Neuronal stem cell (in vitro differentiated cells): ENCODE measurements at regions not wholly inside any gene's neighbourhood (a gene's known extent, or its start where the extent isn't known, plus 50 kb on each side); places are given as distances from the start of the nearest gene placed in this dataset.

Experiments
- DNase-seq: peaks from one replicate; pipeline ENCODE4 v3.0.0-alpha.2; 2013; ENCODE audit warnings: low spot score
- H2AFZ ChIP-seq: one replicate; pipeline ENCODE4 v1.6.1; 2013; ENCODE audit warnings: mild to moderate bottlenecking, low read length, inconsistent platforms
- H2AK5ac ChIP-seq: 2 replicates; pipeline ENCODE4 v1.6.1; 2013; ENCODE audit warnings: low read depth, mild to moderate bottlenecking, inconsistent platforms, low read length, moderate library complexity, mixed read lengths
- H2BK120ac ChIP-seq: 2 replicates; pipeline ENCODE4 v1.6.1; 2013; ENCODE audit warnings: low read depth, mild to moderate bottlenecking, inconsistent platforms, low read length, moderate library complexity, mixed read lengths
- H2BK12ac ChIP-seq: one replicate; pipeline ENCODE4 v1.6.1; 2013; ENCODE audit warnings: low read length, inconsistent platforms
- H2BK15ac ChIP-seq: 2 replicates; pipeline ENCODE4 v1.6.1; 2013; ENCODE audit warnings: mild to moderate bottlenecking, low read length, inconsistent platforms, mixed read lengths
- H2BK5ac ChIP-seq: one replicate; pipeline ENCODE4 v1.6.1; 2013; ENCODE audit warnings: inconsistent platforms, mild to moderate bottlenecking, low read length, moderate library complexity
- H3K14ac ChIP-seq: one replicate; pipeline ENCODE4 v1.6.1; 2013; ENCODE audit warnings: low read length, inconsistent platforms
- H3K18ac ChIP-seq: 2 replicates; pipeline ENCODE4 v1.6.1; 2013; ENCODE audit warnings: low read length, inconsistent platforms
- H3K23ac ChIP-seq: 2 replicates; pipeline ENCODE4 v1.6.1; 2013; ENCODE audit warnings: low read depth, mild to moderate bottlenecking, mixed read lengths, low read length, inconsistent platforms; ENCODE audit not compliant: poor library complexity
- H3K27ac ChIP-seq: replicated peaks from 3 replicates; pipeline ENCODE4 v1.5.1; 2013; ENCODE audit warnings: low read length, inconsistent platforms
- H3K27me3 ChIP-seq, 3 experiments: 2 replicates each; pipeline ENCODE4 v1.6.1; 2013; ENCODE audit warnings: low read length in 3 of 3, mild to moderate bottlenecking in 2 of 3, inconsistent platforms in 1 of 3, low read depth in 1 of 3, mixed read lengths in 1 of 3, moderate library complexity in 1 of 3; ENCODE audit not compliant: control insufficient read depth in 3 of 3, insufficient read depth in 3 of 3
- H3K36me3 ChIP-seq, 2 donors: replicated peaks in 1 of 2; 2 replicates each; pipeline ENCODE4 v1.6.1; 2013; ENCODE audit warnings: low read length in 2 of 2; ENCODE audit not compliant: control insufficient read depth in 2 of 2, insufficient read depth in 2 of 2
- H3K4ac ChIP-seq: 2 replicates; pipeline ENCODE4 v1.6.1; 2013; ENCODE audit warnings: inconsistent platforms, mild to moderate bottlenecking, low read length, moderate library complexity
- H3K4me1 ChIP-seq, 2 donors: 1 replicate in 1 of 2; 2 replicates in 1 of 2; pipeline ENCODE4 v1.6.1; 2013; ENCODE audit warnings: low read length in 2 of 2, low read depth in 1 of 2; ENCODE audit not compliant: control insufficient read depth in 2 of 2, insufficient read depth in 1 of 2
- H3K4me2 ChIP-seq: one replicate; pipeline ENCODE4 v1.6.1; 2013; ENCODE audit warnings: mild to moderate bottlenecking, low read length, inconsistent platforms; ENCODE audit not compliant: insufficient read depth, poor library complexity, severe bottlenecking
- H3K4me3 ChIP-seq, 2 donors: 2 replicates each; pipeline ENCODE4 v1.5.1; 2013; ENCODE audit warnings: low read length in 2 of 2, mild to moderate bottlenecking in 2 of 2, inconsistent platforms in 1 of 2, moderate library complexity in 1 of 2
- H3K79me1 ChIP-seq: one replicate; pipeline ENCODE4 v1.6.1; 2013; ENCODE audit warnings: low read depth, mild to moderate bottlenecking, inconsistent platforms, low read length, moderate library complexity
- H3K9ac ChIP-seq: one replicate; pipeline ENCODE4 v1.6.1; 2013; ENCODE audit warnings: mild to moderate bottlenecking, low read depth, low read length, inconsistent platforms; ENCODE audit not compliant: poor library complexity
- H3K9me3 ChIP-seq, 2 donors: replicated peaks in 1 of 2; 2 replicates each; pipeline versions ENCODE3 to v1.6.1; 2013; ENCODE audit warnings: low read length in 2 of 2, mild to moderate bottlenecking in 2 of 2, inconsistent platforms in 1 of 2, low read depth in 1 of 2, mixed read lengths in 1 of 2, moderate library complexity in 1 of 2; ENCODE audit not compliant: control insufficient read depth in 2 of 2, insufficient read depth in 1 of 2
- H4K8ac ChIP-seq: one replicate; pipeline ENCODE4 v1.6.1; 2013; ENCODE audit warnings: low read depth, mild to moderate bottlenecking, inconsistent platforms, low read length, moderate library complexity
- H4K91ac ChIP-seq: one replicate; pipeline ENCODE4 v1.6.1; 2013; ENCODE audit warnings: low read length, low read depth, mild to moderate bottlenecking, inconsistent platforms; ENCODE audit not compliant: poor library complexity
- WGBS, 2 donors: extraction: QIAGEN DNeasy Blood & Tissue Kit; methylation state at CpG; one replicate each; pipeline ENCODE4 v1.1.7; 2013; ENCODE audit warnings: missing lambda C conversion rate in 2 of 2, mixed read lengths in 1 of 2; ENCODE audit not compliant: insufficient read length in 2 of 2, insufficient replicate concordance in 1 of 2; ENCODE audit errors: extremely low coverage in 2 of 2; 5-methylcytosine and 5-hydroxymethylcytosine counted together

- Histone ChIP-seq H2BK12ac (no peak overlapping the region), H2AFZ (peak overlapping the region; percentile 71), H2BK15ac (no peak overlapping the region), H3K18ac (no peak overlapping the region), H3K27ac (no peak overlapping the region), H3K4me1 (no peaks in the 10 kb centered on the region), H3K9me3 (no peaks in the 10 kb centered on the region), H3K9ac (no peak overlapping the region), H3K79me1 (no peaks in the 10 kb centered on the region), H2BK5ac (no peak overlapping the region), H2AK5ac (no peak overlapping the region), H3K14ac (no peak overlapping the region), H3K4ac (no peak overlapping the region), H4K8ac (no peak overlapping the region), H4K91ac (no peak overlapping the region), H2BK120ac (no peak overlapping the region), H3K27me3 (no peaks in the 10 kb centered on the region), H3K4me2 (no peak overlapping the region), H3K36me3 (no peaks in the 10 kb centered on the region), H3K4me3 (no peak overlapping the region), H3K23ac (no peak overlapping the region)
- no peak for DNase-seq
- no CpG with 5 or more reads among the region's 9 CpGs for WGBS, 2 donors
These were observed 576.3 kb upstream of the NECTIN3 start for GRCh38 chr3:110495201-110495927.

DNA sequence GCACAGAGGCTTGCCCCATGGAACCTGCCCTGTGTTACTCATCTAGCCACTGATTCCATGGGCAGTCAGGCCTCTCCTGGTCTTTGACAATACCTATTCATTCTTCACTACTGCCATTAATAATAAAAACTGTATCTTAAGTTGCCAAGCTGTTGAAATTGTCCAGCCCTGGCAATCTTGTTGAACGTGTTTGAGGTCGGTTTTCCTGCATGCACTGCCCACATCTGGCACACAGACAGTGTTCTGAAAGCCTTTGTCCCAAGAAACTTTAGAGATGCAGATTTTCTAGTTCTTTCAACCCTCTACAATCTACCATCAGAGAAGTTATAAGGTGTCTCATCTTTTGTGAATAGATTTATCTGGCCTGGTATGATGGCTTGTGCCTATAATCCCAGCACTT, 567.2 kb upstream of the NECTIN3 start:
- Histone ChIP-seq H2AK5ac (no peak overlapping the region), H3K4me2 (no peak overlapping the region), H3K27me3 (no peaks in the 10 kb centered on the region), H2BK5ac (no peak overlapping the region), H3K79me1 (no peaks in the 10 kb centered on the region), H2AFZ (no peak overlapping the region), H3K36me3 (no peaks in the 10 kb centered on the region), H3K14ac (no peak overlapping the region), H3K4ac (no peak overlapping the region), H3K27ac (no peak overlapping the region), H4K91ac (no peak overlapping the region), H3K23ac (peak overlapping the region; percentile 65), H2BK120ac (no peak overlapping the region), H3K4me3 (no peak overlapping the region), H3K18ac (peak overlapping the region; percentile 76), H3K9me3 (no peaks in the 10 kb centered on the region), H2BK12ac (no peak overlapping the region), H3K9ac (no peak overlapping the region), H2BK15ac (no peak overlapping the region), H4K8ac (peak overlapping the region; percentile 65), H3K4me1 (peaks cover 0 to 2% of the 10 kb centered on the region in 2 donors)
- WGBS, 2 donors = no CpG with 5 or more reads among the region's 2 CpGs
- DNase-seq = no peak

GRCh38 chr3:110504901-110505300, 566.7 kb upstream of the NECTIN3 start:
- no peak for DNase-seq

DNA sequence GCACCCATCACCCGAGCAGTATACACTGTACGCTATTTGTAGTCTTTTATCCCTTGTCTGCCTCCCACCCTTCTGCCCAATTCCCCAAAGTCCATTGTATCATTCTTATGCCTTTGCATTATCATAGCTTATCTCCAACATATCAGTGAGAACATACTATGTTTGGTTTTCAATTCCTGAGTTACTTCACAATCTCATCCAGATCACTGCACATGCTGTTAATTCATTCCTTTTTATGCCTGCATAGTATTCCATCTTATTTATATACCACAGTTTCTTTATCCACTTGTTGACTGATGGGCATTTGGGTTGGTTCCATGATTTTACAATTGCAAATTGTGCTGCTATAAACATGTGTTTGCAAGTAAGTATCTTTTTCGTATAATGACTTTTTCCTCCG, 564.7 kb upstream of the NECTIN3 start:
- H2BK12ac ChIP-seq = no peak overlapping the region
- H3K27me3 ChIP-seq = no peaks in the 10 kb centered on the region
- H3K4me3 ChIP-seq = no peak overlapping the region
- no peak overlapping the region for H3K4me2 ChIP-seq
- no peaks in the 10 kb centered on the region for H3K36me3 ChIP-seq
- H2BK5ac ChIP-seq = no peak overlapping the region
- no peak overlapping the region for H2AK5ac ChIP-seq
- no peak overlapping the region for H3K27ac ChIP-seq
- H3K18ac ChIP-seq = no peak overlapping the region
- H2AFZ ChIP-seq = no peak overlapping the region
- no peaks in the 10 kb centered on the region for H3K79me1 ChIP-seq
- H3K4ac ChIP-seq = no peak overlapping the region
- no peak overlapping the region for H4K91ac ChIP-seq
- no peaks in the 10 kb centered on the region for H3K9me3 ChIP-seq
- no peak overlapping the region for H3K9ac ChIP-seq
- no CpG with 5 or more reads among the region's 4 CpGs for WGBS, 2 donors
- peaks cover 0 to 2% of the 10 kb centered on the region in 2 donors for H3K4me1 ChIP-seq
- H3K23ac ChIP-seq = no peak overlapping the region
- no peak for DNase-seq
- no peak overlapping the region for H2BK120ac ChIP-seq
- H4K8ac ChIP-seq = no peak overlapping the region
- no peak overlapping the region for H2BK15ac ChIP-seq
- no peak overlapping the region for H3K14ac ChIP-seq

More at GRCh38 chr3:110504901-110505300, 566.7 kb upstream of the NECTIN3 start:
- Histone ChIP-seq H3K4me2 (no peak overlapping the region), H4K8ac (no peak overlapping the region), H3K4me1 (peaks cover 0 to 2% of the 10 kb centered on the region in 2 donors), H2BK15ac (no peak overlapping the region), H4K91ac (no peak overlapping the region), H3K4me3 (no peak overlapping the region), H3K4ac (no peak overlapping the region), H2AK5ac (no peak overlapping the region), H3K79me1 (no peaks in the 10 kb centered on the region), H3K23ac (no peak overlapping the region), H3K27me3 (no peaks in the 10 kb centered on the region), H3K14ac (no peak overlapping the region), H3K36me3 (no peaks in the 10 kb centered on the region), H2BK5ac (no peak overlapping the region), H3K9me3 (no peaks in the 10 kb centered on the region), H2BK120ac (no peak overlapping the region), H2BK12ac (no peak overlapping the region), H3K9ac (no peak overlapping the region), H3K18ac (no peak overlapping the region), H2AFZ (no peak overlapping the region), H3K27ac (no peak overlapping the region)
- WGBS, 2 donors = no CpG with 5 or more reads among the region's 4 CpGs
